ENCODE measurements at regions not wholly inside any gene's neighbourhood (a gene's known extent, or its start where the extent isn't known, plus 50 kb on each side); places are given as distances from the start of the nearest gene placed in this dataset.

DNA sequence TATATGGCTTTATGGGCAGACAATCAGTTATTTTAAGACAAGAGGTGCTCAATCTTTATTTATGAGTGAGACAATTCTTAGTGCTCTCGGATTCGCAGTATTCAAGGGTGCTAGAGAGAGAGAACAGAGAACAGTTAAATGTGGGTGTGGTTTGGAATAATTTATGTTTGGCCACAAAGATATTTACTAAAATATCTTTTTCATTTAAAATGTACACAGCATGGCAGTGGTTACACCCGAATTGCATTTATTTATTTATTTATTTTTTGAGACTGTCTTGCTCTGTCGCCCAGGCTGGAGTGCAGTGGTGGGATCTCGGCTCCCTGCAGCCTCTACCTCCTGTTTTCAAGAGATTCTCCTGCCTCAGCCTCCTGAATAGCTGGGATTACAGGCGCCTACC, 109.2 kb downstream of the CDCA7 start:
- TF ChIP-seq, protein P1, sequence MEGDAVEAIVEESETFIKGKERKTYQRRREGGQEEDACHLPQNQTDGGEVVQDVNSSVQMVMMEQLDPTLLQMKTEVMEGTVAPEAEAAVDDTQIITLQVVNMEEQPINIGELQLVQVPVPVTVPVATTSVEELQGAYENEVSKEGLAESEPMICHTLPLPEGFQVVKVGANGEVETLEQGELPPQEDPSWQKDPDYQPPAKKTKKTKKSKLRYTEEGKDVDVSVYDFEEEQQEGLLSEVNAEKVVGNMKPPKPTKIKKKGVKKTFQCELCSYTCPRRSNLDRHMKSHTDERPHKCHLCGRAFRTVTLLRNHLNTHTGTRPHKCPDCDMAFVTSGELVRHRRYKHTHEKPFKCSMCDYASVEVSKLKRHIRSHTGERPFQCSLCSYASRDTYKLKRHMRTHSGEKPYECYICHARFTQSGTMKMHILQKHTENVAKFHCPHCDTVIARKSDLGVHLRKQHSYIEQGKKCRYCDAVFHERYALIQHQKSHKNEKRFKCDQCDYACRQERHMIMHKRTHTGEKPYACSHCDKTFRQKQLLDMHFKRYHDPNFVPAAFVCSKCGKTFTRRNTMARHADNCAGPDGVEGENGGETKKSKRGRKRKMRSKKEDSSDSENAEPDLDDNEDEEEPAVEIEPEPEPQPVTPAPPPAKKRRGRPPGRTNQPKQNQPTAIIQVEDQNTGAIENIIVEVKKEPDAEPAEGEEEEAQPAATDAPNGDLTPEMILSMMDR (CRISPR knock-in tag; IDR thresholded peaks at IDR 0.05) = no peak
- TF ChIP-seq EZH2 (conservative IDR thresholded peaks at IDR 0.05; ENCODE audit: low read depth, low read length) (no peak), CBFB (CRISPR knock-in tag; IDR thresholded peaks at IDR 0.05) (no peak), CBX2 (IDR thresholded peaks at IDR 0.05; ENCODE audit: low read depth, low read length) (no peak), CBX2 (CRISPR knock-in tag; IDR thresholded peaks at IDR 0.05; ENCODE audit: low read depth) (no peak), HDAC1 (CRISPR knock-in tag; IDR thresholded peaks at IDR 0.05) (no peak), ZNF670 (CRISPR knock-in tag; IDR thresholded peaks at IDR 0.05; ENCODE audit: borderline replicate concordance) (no peak), JDP2 (CRISPR knock-in tag; IDR thresholded peaks at IDR 0.05; ENCODE audit: borderline replicate concordance) (no peak), ESRRA (CRISPR knock-in tag; IDR thresholded peaks at IDR 0.05; ENCODE audit: low read depth) (no peak), ZNF260 (CRISPR knock-in tag; IDR thresholded peaks at IDR 0.05; ENCODE audit: borderline replicate concordance, low read depth) (no peak), YEATS2 (CRISPR knock-in tag; IDR thresholded peaks at IDR 0.05; ENCODE audit: borderline replicate concordance) (no peak)
- TF ChIP-seq, protein P2, sequence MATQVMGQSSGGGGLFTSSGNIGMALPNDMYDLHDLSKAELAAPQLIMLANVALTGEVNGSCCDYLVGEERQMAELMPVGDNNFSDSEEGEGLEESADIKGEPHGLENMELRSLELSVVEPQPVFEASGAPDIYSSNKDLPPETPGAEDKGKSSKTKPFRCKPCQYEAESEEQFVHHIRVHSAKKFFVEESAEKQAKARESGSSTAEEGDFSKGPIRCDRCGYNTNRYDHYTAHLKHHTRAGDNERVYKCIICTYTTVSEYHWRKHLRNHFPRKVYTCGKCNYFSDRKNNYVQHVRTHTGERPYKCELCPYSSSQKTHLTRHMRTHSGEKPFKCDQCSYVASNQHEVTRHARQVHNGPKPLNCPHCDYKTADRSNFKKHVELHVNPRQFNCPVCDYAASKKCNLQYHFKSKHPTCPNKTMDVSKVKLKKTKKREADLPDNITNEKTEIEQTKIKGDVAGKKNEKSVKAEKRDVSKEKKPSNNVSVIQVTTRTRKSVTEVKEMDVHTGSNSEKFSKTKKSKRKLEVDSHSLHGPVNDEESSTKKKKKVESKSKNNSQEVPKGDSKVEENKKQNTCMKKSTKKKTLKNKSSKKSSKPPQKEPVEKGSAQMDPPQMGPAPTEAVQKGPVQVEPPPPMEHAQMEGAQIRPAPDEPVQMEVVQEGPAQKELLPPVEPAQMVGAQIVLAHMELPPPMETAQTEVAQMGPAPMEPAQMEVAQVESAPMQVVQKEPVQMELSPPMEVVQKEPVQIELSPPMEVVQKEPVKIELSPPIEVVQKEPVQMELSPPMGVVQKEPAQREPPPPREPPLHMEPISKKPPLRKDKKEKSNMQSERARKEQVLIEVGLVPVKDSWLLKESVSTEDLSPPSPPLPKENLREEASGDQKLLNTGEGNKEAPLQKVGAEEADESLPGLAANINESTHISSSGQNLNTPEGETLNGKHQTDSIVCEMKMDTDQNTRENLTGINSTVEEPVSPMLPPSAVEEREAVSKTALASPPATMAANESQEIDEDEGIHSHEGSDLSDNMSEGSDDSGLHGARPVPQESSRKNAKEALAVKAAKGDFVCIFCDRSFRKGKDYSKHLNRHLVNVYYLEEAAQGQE (IDR thresholded peaks at IDR 0.05; ENCODE audit: borderline replicate concordance in 1 of 2, low read depth in 1 of 2, low read length in 2 of 2) = no peak
- TF ChIP-seq, protein P3, sequence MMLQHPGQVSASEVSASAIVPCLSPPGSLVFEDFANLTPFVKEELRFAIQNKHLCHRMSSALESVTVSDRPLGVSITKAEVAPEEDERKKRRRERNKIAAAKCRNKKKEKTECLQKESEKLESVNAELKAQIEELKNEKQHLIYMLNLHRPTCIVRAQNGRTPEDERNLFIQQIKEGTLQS (CRISPR knock-in tag; IDR thresholded peaks at IDR 0.05) = no peak

Data from HepG2 (cell line).